ENCODE measurements at regions not wholly inside any gene's neighbourhood (a gene's known extent, or its start where the extent isn't known, plus 50 kb on each side); places are given as distances from the start of the nearest gene placed in this dataset.

- 50% methylated on average over 2 of the region's 2 CpGs for WGBS (ENCODE audit: insufficient coverage, low coverage, low lambda C conversion rate, missing lambda C conversion rate)
These were observed 296.5 kb upstream of the MIR17HG start for GRCh38 chr13:91050970-91051369.

GRCh38 chr13:91052876-91053275 lies 294.6 kb upstream of the MIR17HG start:
- H3K27me3 ChIP-seq, result no peaks in the 10 kb centered on the region
- DNase-seq, result no peak
- H3K4me3 ChIP-seq, result no peak overlapping the region
- ATAC-seq, result no peak
- no peaks in the 10 kb centered on the region for H3K4me1 ChIP-seq
- H3K27ac ChIP-seq, result no peak overlapping the region
- 19% methylated on average over 1 of the region's 1 CpG for WGBS (ENCODE audit: insufficient coverage, low coverage, low lambda C conversion rate, missing lambda C conversion rate)
- H3K9me3 ChIP-seq, result no peaks in the 10 kb centered on the region
- no peaks in the 10 kb centered on the region for H3K36me3 ChIP-seq
- intact Hi-C loops (cut with DNase I), result no loop called here
- no peak for TF ChIP-seq POLR2A (IDR thresholded peaks at IDR 0.05)
- TF ChIP-seq CTCF (IDR thresholded peaks at IDR 0.05), result no peak

More at GRCh38 chr13:91050970-91051369, 296.5 kb upstream of the MIR17HG start:
- H3K36me3 ChIP-seq, result no peaks in the 10 kb centered on the region
- H3K4me3 ChIP-seq, result no peak overlapping the region
- intact Hi-C loops (cut with DNase I), result no loop called here
- no peaks in the 10 kb centered on the region for H3K4me1 ChIP-seq
- H3K27ac ChIP-seq, result no peak overlapping the region
- no peak for DNase-seq
- TF ChIP-seq CTCF (IDR thresholded peaks at IDR 0.05) (no peak), POLR2A (IDR thresholded peaks at IDR 0.05) (no peak)
- no peak for ATAC-seq
- no peaks in the 10 kb centered on the region for H3K27me3 ChIP-seq
- no peaks in the 10 kb centered on the region for H3K9me3 ChIP-seq

DNA sequence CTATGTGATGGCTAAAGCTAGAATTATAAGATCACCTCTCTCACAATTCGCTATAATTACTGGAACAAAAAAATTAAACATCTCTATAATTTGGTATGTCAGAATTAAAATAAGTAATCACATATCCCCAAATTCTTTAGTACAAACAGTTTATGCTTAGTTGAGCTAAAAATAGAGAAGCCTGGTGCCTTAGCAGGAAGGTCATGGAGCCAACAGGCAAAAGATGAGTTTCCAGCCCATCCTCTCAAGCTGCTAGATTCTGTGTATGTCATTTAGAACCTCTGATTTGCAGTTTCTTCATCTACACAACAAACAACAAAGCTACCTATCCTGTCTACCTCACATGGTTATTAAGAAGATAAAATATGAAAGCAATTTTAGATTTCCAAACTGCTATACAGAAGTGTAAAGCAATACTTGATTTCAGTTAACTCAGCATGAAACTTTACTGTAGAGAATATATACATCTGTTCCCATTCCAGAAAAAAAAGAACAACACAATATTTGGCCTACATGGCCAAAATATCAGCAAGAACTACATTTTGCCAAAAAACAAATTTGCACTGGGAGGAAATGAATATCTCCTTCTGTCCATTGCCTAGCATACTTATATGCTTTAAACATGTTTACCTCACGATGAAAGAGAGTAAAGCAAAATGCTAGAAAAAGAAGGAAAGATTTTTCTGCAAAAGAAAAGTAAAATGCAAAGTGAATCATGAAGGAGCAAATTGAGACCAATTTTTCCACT lies 294.0 kb upstream of the MIR17HG start:
- no peak for DNase-seq
- intact Hi-C loops (cut with DNase I), result no loop called here
- 54% methylated on average over 2 of the region's 2 CpGs for WGBS (ENCODE audit: insufficient coverage, low coverage, low lambda C conversion rate, missing lambda C conversion rate)
- no peaks in the 10 kb centered on the region for H3K36me3 ChIP-seq
- no peak for TF ChIP-seq CTCF (IDR thresholded peaks at IDR 0.05)
- no peak for TF ChIP-seq POLR2A (IDR thresholded peaks at IDR 0.05)
- ATAC-seq, result no peak
- H3K9me3 ChIP-seq, result no peaks in the 10 kb centered on the region
- H3K4me3 ChIP-seq, result no peak overlapping the region
- no peaks in the 10 kb centered on the region for H3K4me1 ChIP-seq
- H3K27ac ChIP-seq, result no peak overlapping the region
- H3K27me3 ChIP-seq, result no peaks in the 10 kb centered on the region

- WGBS (ENCODE audit: insufficient coverage, low coverage, low lambda C conversion rate, missing lambda C conversion rate), result 25% methylated on average over 1 of the region's 1 CpG
- TF ChIP-seq POLR2A (IDR thresholded peaks at IDR 0.05), result no peak
- TF ChIP-seq CTCF (IDR thresholded peaks at IDR 0.05), result no peak
- H3K36me3 ChIP-seq, result no peaks in the 10 kb centered on the region
- H3K4me1 ChIP-seq, result no peaks in the 10 kb centered on the region
- no peak overlapping the region for H3K27ac ChIP-seq
- ATAC-seq, result no peak
- intact Hi-C loops (cut with DNase I), result no loop called here
- no peak for DNase-seq
- H3K4me3 ChIP-seq, result no peak overlapping the region
- no peaks in the 10 kb centered on the region for H3K27me3 ChIP-seq
- H3K9me3 ChIP-seq, result no peaks in the 10 kb centered on the region
These were observed 292.6 kb upstream of the MIR17HG start for GRCh38 chr13:91054902-91055301.
